ENCODE measurements at regions not wholly inside any gene's neighbourhood (a gene's known extent, or its start where the extent isn't known, plus 50 kb on each side); places are given as distances from the start of the nearest gene placed in this dataset.
"Not testable (repeated sequence)": the region's sequence is repeated elsewhere in the genome, so short reads cannot be mapped to it uniquely, and the experiment has no call there.

DNA sequence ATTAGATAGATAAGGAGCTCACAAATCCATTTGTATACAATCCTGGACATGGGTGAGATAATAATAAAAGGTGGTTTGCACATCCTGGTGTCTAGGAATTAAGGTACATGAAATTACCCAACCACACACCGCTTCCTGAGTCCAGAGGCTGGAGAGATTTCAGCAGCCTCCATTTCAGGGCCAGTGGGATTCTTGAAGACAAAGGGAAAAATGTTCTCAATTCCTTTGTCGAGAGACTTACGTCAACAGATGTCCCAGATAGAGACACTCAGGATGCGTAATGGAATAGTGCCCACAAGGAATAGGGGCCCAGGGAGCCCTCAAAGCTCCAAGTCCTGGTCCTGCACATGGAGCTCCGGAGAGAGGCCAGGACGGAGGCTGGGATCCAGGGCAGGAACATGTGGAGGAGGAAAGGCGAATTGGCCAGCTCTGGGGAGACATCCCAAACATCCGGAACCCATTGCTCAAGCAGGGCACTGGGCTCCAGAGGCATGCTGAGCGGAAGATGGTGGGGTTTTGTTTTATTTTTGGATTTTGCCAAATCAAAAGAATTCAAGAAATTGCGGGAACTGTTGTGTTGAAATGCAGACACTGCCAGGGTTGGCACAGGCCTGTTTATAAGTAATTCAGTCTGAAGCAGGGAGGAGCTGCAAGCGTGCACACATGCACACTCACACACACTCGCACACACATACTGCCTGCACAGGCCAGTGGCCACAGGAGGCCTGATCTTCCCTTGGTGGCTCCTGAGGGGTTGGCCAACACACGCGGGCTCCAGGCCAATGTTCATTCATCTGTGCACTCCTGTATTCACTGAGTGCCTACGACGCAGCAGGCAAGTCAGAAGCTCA, 97.2 kb downstream of the NOG start:
- no peak for DNase-seq (ENCODE audit: low read depth, low spot score)

DNA sequence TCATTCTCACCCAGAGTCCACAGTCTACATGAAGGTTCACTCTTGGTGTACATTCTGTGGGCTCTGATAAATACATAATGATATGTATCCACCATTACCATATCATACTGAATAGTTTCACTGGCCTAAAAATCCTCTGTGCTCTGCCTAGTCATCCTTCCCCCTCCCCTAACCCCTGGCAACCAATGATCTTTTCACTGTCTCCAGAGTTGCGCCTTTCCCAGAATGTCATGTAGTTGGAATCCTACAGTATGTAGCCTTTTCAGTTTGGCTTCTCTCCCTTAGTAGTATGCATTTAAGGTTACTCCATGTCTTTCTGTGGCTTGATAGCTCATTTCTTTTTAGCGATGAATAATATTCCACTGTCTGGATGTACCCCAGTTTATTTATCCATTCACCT, 101.3 kb downstream of the NOG start:
- no peak for DNase-seq (ENCODE audit: low read depth, low spot score)

DNA sequence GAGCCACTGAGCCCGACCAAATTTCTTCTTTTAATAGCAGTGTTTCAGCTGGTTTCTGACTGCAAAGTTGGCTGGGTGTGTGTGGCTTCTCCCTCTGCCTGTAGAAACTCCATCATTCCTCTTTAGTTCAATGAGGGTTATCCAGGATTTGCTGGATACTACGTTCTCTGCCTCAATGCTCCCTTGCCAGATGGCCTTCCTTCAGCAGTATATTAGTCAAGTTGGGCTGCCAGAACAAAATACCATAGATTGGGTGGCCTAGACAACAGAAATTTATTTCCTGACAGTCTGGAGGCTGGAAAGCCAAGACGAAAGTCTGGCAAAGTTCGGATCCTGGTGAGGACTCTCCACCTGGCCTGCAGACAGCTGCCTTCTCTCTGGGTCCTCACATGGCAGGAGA, 103.7 kb downstream of the NOG start:
- no peak for DNase-seq (ENCODE audit: low read depth, low spot score)

DNA sequence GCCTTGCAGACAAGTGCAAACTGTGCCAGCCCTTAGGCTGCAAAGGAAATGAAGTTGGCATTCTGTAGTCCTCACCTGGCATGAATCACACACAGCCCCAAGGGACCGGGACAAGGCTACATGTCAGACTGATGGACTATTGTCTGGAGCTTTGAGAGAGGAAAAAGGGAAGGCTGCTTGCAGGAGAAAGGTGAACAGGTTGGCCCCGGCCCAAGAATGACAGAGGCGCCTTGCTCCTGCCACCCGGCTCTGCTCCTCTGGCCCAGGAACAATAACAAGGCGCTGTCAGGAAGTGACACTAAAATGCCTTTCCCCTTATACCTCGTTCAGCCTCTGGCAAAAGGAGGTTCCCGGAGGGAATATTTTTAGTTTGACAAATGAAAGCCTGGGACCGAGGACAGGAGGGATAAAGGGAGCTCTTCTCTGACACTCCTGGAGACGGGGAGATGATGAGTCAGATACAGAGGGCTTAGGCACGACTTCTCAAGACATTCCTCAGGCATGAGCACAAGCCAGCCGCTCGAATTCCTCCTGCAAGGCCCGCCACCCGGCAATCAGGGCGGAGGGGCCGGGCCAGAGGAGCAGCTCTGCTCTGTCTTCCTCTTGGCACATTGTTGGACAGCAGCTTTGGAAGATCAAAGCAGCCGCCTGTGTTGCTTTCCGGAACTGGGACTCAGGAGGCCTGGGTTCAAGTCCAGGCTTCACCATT, 105.8 kb downstream of the NOG start:
- DNase-seq (ENCODE audit: low read depth, low spot score): peak; percentile 98

DNA sequence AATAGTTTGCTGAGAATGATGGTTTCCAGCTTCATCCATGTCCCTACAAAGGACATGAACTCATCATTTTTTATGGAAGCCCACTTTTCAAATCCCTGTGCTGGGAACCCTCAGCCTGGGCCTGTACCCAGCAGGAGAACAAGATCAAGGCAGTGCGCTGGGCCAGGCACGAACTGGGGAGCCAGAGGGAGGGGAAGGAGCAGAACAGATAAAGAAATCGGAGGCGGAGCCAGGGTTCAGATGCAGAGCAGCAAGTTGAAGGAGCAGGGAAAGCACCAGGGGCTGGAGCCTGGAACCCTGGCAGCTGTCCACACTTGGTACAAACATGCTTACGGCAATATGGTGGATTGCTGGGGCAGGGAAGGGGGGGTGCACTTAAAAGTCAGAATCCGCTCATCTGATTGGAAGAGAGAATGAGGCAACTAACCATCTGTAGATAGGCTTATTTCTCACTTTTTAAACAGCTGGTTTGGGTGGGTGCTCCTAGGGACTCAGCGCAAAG, 107.5 kb downstream of the NOG start:
- DNase-seq (ENCODE audit: low read depth, low spot score): peak; percentile 54

DNA sequence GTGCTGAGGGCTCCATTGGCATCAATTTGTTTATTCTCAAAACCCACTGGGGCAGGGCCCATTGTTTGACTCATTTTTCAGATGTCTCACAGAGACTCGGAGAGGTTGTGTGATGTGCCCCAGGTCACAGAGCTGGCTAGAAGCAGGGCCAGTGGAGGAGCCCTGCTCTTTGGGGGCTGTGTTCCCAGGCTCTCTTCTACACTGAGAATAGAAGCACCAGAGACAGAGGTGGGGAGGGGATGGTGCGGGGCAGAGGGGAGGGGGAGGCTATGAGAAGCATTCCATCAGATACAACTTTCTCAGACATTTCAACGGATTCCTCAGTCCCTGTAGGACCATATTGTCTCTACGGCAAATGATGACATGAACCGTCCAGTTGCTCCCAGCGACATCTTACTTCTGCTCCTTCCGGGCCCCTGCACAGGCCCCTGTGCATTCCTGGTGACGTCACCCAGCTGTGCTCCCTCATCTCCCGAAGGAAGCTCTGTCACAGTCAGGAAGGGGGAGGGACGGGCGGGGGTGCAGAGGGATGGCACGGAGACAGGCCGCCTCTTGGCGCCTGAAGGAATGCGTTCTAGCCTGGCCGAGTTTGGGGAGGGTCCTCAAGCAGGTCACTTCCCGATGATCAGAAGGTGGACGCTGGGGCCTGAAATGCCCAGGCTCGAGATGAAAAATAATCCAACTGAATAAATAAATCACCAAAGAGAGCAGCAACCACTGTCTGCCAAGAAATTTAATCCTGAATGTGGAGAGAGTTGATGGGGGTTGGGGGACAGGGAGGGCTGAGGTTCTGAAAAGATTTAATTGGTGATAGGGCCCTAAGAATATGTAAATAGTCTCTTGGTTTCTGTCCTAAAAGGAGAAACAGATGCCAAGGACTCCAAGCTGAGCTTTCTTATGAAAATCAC, 114.1 kb downstream of the NOG start:
- peak; percentile 71 for DNase-seq (ENCODE audit: low read depth, low spot score)

DNA sequence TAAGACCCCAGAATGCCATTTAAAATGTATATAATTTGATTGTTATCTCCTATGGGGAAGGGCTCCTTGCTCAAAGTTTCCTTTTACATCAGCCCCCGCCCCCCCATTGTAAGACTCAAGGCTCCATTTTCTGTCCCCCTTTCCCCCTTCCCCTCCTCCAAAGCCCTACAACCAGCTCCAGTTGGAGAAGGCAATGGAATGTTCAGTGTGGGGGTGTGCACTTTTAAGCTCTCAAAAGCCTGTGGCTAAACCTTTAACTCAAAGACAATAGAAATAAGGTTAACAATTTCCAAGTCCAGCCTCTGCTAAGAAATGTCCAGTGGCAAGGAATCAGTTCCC, 114.7 kb downstream of the NOG start:
- no peak for DNase-seq (ENCODE audit: low read depth, low spot score)

DNA sequence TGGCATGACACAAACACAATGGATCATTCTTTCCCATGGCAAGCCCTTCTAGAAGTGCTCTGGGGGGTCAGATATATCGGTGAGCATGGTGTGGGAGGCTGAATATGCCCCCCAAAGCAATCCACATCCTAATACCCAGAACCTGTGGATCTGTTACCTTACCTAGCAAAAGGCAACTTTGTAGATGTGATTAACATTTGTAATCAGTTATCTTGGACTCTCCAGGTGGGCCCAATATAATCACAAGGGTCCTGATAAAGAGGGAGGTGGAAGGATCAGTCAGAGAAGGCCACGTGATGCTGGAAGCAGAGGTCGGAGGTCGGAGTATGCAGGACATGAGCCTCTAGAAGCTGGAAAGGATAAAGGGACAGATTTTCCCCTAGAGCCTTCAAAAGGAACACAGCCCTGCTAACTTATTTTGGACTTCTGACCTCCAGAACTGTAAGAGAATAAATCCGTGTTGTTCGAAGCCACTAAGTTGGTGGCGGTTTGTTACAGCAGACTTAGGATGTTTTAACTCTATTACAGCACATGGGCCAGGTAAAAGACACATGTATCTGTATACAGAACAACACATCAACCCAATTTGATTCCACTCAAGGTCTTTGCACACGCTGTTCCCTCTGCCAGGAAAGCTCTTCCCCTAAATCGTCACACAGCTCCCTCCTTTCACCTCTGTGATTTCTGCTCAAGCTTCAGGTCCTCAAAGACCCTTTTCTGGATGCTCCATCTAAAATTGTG, 115.3 kb downstream of the NOG start:
- no peak for DNase-seq (ENCODE audit: low read depth, low spot score)

DNA sequence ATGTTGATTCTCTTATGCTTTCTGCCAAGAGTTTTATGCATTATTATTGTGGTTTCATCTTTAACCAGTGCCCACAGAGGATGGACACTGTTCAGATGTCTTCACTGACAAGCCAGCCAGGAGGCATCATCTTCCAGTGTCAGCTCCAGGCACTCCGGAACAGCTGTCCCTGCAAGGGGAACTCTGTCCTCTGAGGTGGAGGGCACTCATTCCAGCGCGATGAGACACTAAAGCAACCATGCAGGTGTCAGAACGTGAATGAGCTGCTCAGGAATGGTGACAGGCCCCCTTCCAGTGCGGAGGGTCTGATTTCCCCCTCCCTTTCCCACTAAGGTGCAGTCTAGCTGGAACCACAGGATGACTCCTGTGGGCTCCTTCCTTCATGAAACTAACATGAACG, 117.5 kb downstream of the NOG start:
- DNase-seq (ENCODE audit: low read depth, low spot score): peak; percentile 22

DNA sequence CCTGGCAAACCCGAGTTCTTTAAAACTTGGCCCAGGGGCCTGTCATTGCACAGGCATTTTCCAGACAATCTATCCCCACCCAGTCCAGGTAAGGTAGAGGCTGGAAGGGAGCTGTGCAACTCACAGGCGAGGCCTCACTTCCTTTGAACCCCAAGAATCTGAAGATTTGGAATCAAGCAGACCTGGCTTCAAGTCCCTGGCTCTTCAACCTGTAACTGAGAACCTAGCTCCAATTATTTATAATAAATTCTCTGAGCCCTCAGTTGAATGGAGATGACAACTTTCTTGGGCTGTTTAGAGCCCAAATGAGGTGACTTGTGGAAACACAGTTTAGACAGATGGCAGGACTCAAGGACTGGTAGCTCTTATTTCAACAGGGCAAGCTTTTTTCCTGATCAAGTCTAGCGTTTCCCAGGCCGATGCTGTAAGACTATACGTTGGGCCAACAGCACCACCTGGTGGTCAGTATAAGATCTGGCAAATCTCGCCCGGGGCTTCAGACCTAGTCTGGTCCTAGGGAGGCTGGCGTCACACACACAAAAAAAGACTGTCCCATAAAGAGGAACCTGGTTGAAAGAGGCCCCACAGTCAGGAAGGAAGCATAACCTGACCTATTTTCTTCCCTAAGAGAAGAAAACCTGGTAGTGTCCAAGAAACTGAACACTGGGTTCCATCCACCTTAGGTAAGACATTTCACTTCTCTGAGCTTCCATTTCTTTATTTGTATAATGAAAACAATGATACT, 117.9 kb downstream of the C17orf67 start:
- peak; percentile 88 for DNase-seq (ENCODE audit: low read depth, low spot score)

DNA sequence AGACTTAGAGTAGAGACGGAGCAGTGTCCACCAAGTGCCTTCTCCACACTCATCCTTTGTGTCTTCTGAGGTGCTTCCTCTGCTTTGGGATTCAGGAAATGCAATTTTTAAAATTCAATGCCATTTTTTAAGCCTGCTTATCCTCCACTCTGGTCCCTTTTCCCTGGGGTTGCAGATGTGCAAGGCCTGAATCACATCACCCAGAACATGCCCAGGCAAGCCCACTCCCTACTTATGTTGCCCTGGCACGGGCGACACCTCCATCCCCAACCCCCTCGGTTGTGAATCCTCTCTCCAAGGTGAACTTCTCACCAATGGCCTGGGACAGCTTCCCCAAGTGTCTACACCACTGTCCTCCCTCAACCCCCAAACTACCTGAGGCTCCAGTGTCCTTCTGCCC, 116.2 kb downstream of the C17orf67 start:
- no peak for DNase-seq (ENCODE audit: low read depth, low spot score)

DNA sequence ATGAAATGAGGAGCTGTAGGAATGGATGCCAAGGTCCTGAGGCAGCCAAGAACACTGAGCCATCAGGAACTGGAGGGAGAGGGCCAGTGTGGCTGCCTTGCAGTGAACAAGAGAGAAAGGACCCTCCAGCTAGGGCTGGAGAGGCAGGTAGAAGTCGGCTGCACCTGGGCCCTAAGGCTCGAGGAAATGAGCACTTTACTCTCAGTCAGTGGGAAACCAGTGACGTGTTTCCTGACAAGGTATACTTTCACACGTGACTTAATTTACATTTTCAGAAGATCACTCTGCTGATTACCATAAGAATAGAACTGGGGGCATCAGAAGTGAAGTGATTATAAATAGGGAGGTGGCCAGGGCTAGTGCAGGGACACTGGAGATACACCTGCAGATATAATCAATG, 115.2 kb downstream of the C17orf67 start:
- no peak for DNase-seq (ENCODE audit: low read depth, low spot score)

DNA sequence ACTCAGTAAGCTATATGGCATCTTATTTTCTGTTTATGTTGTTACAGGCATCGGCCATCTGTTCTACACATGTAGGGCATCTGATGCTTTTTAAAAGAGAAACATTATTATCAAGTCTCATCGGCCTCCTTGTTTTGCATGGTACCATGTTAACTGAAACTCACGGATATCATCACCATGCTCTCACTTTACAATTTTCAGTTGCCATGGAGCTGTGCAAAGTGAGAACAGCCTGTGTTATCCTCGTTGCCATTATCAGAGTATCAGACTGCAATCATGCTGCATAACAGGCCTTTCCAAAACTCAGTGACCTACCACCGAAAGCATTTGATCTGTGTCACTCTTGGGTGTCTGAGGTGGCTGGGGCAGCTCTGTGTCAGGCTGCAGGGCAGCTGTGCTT, 110.3 kb downstream of the C17orf67 start:
- no peak for DNase-seq (ENCODE audit: low read depth, low spot score)

DNA sequence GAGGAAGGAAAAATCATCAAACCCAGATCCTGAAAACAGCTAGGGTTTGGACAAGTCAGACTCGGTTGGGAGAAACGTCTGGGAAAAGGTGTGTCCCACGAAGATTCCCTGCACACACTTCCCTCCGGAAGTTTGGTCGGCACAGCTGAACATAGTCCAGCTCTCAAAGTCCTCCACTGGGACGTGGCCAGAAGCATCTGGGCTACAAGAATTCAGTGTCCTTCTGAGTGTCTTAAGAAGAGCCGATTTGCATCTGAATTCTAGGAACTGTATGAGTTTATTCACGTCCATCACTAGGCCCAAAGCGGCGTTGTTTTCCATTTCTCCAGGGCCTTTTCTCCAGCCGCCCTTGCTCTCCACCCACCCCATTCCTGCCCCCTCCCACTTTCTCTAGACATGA, 109.1 kb downstream of the C17orf67 start:
- no peak for DNase-seq (ENCODE audit: low read depth, low spot score)

DNA sequence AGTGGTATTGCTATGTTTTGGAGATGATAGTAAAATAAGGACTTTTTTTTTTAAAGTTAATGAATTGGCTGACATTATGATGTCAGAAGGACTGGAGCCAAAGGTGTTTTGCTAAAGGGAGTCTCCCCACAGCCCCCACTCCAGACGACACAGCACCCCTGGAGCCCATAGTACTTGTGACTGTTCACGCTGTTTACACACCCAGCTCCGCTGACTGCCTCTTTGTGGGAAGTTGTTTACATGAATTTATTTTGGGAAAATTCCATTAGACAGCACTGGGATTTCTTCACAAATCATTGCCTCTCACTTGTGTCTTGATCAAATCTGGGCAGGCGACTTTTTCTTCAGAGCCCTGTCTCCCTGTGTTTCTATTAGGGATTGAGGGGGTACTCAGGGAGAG, 108.6 kb downstream of the C17orf67 start:
- DNase-seq (ENCODE audit: low read depth, low spot score): no peak

DNA sequence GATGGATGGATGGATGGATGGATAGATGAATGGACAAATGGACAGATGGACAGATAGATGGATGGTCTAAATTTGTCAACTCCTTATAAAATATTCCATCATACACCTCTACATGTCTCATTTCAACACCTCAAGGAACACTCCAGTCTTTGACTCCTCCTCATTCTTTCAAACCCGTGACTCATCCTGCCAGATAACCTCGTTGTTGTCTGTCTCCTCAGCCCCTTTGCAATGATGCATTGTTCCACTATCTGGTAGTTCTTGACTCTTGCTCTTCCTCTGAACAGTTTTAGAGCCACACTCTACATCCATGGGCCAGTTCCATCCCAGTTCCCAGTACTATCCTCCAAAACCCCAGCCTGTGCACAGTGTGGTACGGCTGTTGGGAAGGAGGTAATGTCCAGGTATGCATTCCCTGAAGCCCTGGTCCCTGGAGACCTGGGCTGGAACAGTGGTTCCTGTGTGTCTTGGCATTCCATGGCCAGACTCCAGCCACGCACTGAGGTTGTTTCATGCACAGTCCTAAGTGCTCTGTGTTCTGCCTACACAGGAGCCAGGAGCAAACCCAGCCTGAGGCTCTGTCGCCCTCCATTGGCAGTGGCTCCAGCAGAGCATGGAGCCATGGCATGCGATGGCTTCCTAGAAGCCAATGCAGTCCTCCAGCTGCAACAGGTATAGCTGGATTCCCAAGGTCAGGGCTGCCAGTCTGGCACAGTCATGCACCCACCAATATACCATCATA, 105.7 kb downstream of the C17orf67 start:
- no peak for DNase-seq (ENCODE audit: low read depth, low spot score)

DNA sequence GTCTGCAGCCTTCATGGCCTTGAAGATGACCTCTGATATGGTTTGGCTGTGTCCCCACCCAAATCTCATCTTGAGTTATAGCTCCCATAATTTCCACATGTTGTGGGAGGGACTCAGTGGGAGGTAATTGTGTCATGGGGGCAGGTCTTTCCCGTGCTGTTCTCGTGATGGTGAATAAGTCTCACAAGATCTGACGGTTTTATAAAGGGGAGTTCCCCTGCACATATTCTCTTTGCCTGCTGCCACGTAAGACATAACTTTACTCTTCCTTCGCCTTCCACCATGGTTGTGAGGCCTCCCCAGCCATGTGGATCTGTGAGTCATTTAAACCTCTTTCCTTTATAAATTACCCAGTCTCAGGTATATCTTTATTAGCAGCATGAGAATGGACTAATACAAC, 102.6 kb downstream of the C17orf67 start:
- DNase-seq (ENCODE audit: low read depth, low spot score): not testable (repeated sequence)

DNA sequence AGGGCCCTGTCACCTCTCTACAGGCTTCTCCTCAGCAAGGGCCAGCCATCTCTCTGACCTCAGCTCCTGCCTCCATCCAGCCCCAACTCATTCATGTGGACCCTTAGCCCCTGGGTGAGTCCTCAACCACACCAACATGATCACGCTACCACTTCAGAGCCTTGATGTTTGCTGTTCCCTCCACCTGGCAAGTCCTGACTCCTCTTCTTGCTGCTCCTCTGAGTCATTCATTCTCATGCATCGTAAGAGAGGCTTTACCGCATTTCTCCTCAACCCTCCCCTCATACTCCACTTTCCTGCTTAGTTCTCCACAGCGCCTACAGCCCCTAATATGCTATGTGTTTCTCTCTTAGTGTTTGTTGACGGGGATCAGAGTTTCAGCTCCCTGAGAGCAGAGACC, 99.9 kb downstream of the C17orf67 start:
- no peak for DNase-seq (ENCODE audit: low read depth, low spot score)

DNA sequence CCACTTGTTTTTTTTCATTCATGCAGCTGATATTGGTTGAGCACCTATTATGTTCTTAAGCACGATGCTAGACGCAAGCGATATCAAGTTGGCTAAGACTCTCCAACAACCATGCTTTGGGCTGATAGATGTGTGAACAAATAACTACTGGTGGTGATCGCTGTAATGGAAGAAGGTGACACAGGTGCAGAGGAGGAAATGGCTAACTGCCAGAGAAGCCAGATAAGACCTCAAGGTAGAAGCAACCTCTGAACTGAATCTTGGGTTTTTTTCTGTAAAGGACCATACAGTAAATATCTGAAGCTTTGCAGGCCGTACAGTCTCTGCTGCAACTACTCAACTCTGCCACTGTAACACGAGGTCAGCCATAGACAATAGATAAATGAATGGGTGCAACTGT, 97.9 kb downstream of the C17orf67 start:
- no peak for DNase-seq (ENCODE audit: low read depth, low spot score)

Measured in ELF-1 (cell line).